Endothelial cell of hepatic sinusoid (primary cell): ENCODE measurements at regions not wholly inside any gene's neighbourhood (a gene's known extent, or its start where the extent isn't known, plus 50 kb on each side); places are given as distances from the start of the nearest gene placed in this dataset.

Experiments
- in situ Hi-C: cut with HindIII; loops from 2 replicates; pipeline ENCODE4 v1.10.0; 2017; ENCODE audit warnings: low sequenced_read_pairs

DNA sequence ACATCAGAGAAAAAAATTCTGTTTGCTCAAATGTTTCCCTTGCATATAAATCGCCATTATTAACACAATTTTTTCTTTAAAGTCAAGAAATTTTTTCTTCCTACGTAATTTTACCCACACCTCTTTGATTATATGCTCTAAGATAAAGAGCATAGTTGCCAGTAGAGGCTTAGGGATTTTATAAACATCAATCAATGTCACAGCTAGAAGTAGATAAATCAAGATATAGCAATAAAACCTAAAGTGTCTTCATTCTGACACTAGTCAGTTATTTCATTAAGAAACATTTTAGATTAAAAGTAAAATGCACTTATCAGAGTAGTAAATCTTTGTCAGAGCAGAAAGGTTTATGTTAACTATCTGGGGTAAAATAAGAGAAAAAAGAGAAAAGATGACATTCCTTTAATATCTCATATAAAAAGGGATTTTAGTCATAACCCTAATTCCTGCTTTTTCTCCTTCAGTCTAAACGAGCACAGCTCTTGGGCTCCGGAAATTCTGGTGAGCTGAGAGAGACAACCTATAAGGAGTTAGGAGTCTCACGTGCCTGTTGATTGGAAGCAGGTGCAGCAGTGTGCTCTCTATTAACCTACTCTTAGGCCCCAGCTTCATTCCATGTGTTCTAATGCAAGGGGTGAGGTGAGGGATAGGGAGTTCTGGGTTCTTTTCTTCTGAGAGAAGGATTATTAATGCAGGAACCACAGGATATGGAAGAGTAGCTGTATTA lies 172.4 kb upstream of the GULP1 start:
- in situ Hi-C loops = no loop called here

DNA sequence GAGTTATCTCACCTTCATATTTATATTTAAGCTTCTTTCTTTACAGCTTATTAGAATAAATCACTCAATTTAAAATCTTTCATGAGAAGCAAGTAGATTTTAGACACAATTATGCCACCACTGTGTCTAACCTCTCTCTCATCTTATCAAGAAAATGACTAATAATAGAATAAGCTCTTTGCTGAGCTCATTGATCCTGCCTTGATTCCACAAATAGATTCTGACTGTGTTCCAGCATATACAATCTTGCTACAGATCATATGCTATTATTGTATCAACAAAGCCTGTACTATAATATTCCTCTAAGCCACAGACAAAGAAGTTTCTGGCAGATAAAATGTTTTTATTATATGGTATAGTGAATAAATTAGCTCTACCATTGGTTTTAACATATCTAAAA lies 168.7 kb upstream of the GULP1 start:
- in situ Hi-C loops = no loop called here

DNA sequence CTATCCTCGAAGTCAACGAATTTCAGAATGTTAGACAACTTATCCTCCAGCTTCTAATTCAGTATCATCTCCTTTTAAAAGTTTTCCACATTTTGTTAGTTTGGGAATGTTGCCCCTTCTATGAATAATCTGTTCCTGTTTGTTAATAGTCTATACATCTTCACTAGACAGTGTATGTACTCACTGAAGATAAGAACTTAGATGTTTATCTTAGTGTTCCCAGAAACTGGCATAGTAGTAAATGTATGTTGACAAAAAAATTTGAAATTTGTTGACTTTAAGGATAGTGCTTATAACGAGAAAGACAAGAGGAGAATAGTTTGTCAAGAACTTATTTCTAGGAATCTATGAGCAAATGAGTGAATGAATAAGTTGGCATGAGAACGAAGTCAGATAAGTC lies 162.0 kb upstream of the GULP1 start:
- in situ Hi-C loops = no loop called here

DNA sequence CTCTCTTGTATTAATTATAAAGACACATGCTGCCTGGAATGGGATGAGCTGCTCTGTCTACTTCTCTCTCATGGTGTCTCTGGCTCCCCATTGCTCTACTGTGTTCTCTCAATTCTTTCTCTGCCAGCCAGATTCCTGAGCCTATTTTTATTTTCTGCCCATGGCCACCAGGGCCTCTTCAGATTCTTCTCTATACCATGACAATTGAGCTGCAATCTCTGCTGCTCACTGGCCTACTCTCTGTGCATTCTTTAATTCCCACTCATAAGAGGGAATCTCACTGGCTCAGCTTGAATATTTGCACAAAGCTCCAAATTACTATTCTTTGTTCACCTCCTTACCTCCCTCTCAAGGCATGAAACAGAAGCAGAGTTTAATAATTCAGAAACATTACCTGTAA lies 161.4 kb upstream of the GULP1 start:
- in situ Hi-C loops = no loop called here

DNA sequence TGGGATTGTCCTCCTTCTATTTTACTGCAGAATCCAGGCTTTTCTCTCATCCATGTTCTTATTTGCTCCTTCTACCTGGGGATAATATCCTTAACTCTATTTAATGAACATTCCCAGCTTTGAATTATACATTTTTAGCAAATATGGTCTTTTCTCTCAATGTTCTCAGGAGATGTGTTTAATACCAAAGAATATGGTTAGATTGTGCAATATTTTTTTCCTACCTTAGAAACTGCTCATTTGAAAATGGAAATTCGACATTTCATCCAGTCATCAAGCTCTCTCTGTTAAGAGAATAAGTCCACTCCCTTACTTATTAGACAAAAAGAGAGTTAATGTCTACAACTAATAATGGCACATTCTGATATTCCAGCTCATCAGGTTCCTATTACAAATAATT lies 160.4 kb upstream of the GULP1 start:
- in situ Hi-C loops = no loop called here

DNA sequence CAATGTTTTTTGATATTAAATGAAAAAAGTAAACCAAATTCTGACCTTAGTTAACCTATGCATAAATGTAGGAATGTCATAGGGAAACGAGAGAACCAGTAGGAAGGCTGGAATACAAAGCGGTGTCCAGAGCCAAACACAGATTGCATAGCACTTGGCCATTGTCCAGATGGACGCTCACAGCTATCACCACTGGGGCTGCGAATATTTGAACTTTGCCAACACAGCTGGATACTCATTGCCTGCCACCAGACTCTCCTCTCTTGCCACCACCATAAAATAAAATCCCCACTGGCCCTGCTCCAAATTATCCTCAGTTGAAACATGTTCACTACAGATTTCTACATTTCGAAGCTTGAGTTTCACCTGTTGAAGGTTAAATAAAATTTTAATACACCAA lies 159.3 kb upstream of the GULP1 start:
- in situ Hi-C loops = no loop called here

DNA sequence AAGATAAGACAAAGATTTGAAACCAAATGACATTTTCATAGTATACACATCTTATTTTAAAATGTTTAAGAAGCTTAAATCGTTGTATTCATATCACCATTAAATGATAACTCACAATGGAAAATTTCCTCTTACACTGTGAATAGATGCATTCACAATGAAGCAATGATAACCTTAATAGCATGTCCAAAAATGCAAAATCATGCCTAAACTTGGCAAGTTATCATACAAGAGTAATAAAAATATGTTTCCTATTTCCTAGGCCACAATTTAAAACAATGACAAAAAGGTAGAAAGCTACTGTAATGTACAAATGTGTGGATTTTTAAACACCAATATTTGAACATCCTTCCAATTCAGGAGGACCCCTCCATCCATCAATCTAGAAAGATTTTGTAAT lies 157.4 kb upstream of the GULP1 start:
- in situ Hi-C loops = no loop called here

DNA sequence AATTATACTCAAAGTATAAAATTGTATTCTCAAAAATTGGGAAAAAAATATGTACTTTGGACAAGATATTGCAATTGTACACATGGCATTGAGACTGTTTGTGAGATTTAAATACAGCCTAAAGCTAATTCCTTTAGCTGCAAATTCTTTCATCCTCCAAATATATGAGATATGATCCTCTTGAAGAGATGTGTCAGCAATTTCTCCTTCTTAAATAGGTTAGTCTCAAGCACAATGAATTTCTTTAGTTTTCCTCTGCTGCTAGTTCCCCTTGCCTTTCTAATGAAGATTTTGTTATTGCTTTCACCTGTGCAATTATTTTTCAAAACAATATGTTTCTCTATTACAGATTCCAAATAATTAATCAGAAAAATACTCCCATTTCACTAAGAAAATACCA lies 153.4 kb upstream of the GULP1 start:
- in situ Hi-C loops = no loop called here

DNA sequence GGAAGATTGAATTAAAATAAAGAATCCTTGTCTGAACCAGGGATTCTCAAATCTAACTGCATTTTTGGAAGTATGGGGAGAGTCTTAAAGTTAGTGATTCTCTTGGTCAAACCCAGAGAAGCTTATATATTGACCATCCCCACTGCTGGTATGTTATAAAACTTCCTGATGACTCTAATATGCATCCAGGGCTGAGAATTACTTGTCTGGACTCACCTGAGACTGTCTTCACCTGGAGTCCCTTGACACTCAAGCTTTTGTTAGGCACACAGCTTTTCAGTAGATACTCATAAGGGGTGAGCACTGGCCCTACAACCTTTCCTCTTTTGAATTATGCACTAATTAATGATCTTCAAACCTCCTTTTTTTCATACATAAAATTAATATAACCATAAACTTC lies 149.6 kb upstream of the GULP1 start:
- in situ Hi-C loops = no loop called here

DNA sequence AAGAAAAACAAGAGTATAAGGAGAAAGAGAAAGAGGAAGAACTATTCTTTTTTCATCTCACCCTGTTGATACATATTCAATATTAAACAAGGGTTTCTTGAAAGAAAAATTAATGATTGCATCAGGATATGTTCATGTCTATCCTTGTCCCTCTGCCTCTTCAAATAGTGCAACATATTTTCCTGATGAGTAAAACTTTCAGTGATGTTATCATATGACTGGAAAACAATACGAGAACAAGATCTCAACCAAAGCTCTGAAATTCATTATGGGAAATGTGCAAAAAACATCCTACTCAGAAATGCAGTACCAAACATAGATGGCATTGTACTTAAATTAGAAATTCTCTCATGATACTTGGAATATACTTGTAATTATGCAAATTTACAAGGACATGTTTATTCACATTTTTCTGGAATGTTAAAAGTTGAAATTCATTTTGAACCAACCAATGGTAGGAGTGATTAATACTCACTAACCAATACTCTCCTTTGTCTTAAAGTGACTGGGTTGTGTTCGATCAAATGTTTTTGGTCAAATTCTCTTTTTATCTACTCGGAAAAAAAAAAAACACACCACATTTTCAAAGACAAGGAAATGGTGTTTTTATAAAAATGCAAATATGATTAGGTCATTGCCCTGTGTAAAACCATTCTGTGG lies 148.9 kb upstream of the GULP1 start:
- in situ Hi-C loops = no loop called here

DNA sequence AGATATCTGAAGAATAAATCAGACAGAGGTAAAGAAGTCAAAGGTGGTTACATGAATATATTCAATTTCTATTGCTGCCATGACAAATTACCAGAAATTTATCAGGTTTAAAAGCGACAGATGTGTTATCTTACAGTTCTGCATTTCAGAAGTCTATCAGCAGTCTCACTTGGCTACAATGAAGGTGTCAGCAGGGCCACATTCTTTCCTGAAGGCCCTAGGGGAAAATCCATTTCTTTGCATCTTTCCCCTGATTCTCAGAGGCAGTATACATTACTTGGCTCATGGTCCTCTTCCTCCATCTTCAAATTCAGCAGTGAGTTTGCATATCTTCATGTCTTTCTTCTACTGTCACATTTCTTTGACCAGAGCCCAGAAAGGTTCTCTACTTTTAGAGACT lies 145.8 kb upstream of the GULP1 start:
- in situ Hi-C loops = no loop called here

DNA sequence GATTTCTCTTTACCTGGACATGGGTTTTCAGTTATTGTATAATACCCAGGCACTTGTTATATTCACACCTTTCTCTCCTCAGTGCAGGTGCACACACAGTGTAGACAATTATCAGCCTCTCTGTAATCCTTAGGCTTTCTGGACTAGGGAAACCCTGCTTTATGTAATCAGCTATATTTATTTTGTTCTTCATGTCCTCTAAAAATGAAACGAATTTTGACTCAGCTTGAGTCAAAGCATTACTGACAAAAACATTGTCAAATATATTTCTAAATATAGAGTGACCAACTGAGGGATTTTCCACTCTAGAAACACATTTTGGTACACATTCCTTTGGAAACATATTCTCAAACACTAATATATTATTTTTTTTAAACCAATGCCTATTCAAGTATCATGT lies 144.8 kb upstream of the GULP1 start:
- in situ Hi-C loops = no loop called here

DNA sequence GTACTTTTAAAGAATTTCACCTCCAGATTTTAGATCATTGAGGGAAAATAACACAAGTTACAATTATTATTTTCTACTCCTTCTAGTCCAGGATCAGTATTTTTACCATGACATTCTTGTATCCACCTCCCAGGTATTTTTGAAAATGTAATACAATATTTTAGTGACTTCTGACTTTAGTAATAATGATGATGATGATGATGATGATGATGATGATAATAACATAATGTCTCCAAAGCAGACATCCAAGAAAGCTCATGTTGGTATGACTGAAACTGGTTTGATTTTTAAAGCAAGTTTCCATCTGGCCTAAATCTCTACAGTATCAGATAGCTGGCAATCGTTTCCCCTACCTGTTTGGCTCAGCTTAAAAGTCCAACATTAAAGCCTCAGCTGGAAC lies 140.0 kb upstream of the GULP1 start:
- in situ Hi-C loops = no loop called here

DNA sequence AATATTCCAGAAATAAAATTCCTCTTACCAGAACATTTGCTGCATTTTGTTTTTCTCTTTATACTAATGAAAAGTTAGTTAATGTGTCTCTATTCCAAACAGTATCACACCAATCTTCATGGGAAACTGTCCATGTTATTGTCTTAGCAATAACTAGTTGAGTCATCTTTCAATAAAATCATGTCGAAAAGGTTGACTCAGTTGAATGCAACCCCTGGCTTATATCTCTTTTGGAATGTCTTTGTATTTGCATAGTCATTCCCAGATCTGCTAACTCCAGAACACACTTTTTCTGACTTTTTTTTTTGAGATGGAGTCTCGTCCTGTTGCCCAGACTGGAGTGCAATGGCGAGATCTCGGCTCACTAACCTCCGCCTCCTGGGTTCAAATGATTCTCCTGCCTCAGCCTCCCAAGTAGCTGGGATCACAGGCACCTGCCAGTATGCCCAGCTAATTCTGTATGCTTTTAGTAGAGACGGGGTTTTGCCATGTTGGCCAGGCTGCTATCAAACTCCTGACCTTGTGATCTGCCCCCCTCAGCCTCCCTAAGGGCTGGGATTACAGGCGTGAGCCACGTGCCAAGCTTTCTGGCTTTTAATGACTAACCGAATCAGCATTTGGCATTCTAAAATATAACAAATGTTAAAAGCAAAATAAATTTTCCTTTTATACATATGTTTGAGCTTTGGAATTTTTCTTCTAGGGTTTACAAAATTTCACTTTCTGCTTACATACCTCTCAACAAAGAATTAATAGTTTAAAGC lies 133.2 kb upstream of the GULP1 start:
- in situ Hi-C loops = no loop called here

DNA sequence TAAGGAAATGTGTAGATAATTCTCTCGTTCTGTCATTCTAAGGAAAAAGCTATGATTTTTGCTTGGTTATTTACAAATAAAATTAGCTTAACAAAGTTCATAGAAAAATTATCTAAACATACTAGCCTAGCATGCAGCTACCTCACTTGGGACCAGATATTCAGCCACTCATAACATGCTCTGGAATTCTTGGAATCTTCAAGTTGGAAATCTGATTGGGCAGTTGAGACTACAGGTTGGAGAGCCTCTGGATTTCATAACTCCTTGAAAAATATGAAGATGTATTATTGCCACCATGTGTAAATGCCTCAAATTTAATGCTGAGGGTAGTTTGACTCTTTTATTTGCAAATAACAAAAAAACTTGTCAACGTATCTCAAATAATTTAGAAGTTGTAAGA lies 132.2 kb upstream of the GULP1 start:
- in situ Hi-C loops = no loop called here

DNA sequence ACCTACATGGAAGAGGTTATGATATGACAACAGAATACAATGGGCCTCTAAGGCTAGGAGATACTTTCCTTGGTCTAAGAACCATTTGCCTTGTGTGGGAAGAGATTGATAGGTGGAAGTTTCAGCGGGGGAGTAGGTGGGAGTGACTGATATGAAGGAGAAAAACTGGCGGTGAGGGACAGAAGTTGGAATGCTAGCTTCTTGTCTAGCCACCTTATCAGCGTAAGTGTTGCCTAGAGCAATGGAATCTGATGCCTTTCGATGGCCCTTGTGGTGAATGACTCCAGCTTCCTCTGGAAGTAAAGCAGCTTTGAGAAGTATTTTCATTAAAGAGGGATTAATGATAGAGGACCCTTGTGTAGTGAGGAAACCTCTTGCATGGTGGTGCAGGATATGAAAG lies 121.3 kb upstream of the GULP1 start:
- in situ Hi-C loops = no loop called here

DNA sequence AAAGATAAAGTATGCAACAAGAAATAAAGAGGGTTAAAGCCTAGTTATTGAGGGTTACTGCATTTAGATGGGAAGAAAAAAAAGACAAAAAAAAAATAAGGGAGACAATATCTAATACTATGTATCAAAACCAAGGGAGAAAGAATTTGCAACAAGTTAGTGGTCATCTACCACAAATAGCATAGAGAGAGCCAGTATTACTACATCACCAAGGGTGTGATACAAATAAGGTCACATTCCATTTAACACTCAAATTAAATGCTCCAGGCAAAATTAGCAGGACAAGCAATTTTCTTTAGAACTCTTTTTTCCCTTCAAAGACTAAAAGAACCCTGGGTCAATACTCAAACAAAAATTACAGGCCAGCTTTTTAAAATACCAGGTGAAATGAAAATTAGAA lies 115.1 kb upstream of the GULP1 start:
- in situ Hi-C loops = no loop called here

DNA sequence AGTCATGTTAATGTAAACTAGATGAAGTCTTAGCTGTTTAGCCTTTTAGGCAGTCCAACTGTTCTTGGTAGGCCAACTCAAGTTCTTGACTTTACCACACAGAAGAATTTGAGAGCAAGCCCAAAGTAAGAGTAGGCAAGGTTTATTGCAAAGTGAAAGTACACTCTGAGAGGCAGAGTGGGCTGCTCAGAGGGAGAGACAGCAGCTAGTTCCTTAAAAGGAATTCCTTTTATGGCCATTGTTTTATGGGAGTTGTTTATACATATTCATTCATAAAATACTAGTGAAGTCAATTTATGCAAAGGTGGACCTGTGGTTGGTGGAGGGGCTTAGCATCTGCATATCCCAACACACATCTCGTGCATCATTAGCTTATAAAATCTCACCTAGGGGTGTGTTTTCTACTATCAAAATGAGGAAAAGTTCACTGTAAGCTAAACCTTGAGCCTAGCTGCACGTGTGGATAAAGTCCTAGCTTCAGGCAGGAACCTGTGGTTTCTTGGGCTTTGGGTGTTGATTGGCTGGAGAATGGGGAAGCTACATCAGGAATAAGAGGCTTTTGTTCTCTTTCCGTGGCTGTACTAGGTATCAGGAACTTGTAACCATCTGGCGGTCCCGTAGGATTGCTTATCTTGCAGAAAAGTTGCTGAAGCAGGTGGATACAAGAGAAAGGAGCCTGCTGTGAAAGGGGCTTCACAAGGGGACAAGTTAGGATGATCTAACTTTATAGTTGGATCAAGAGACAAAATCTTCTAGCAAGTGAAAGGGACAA lies 110.4 kb upstream of the GULP1 start:
- in situ Hi-C loops = no loop called here

DNA sequence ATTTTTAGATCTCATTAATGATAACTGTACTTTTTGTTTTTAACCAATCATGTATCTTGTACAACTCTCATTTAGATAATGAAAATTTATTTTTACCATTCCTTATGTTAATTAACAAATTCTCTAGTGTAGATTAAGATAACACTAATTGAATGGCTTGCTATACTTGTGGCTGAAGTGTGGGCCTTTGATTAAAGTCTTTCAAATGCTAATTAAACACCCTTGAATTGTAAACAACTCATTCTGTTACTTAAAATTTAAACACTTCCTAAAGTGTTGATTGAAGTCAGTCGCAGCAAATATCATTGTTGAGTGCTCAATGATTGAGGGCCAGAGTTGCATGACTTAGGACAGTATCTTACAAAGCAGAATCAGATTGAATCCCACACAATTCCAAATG lies 109.8 kb upstream of the GULP1 start:
- in situ Hi-C loops = no loop called here

DNA sequence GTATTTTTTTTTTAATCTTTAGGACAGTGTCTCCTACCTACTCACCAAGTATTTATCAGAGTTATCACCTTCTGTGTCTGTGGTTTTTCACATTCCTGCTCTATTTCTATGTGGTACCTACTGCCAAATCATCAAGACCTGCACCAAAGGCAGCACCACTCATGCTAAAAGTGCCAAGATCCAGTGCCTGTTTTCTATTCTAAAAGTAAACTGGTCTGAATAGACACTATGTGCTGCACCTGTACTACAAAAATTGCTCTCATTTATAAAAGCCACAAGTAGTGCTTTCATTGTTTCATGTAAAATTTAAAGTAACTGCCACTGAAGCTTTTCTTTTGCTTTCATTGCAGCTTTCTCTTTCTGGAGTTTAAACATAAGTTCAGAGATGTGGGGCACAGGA lies 103.9 kb upstream of the GULP1 start:
- in situ Hi-C loops = no loop called here

DNA sequence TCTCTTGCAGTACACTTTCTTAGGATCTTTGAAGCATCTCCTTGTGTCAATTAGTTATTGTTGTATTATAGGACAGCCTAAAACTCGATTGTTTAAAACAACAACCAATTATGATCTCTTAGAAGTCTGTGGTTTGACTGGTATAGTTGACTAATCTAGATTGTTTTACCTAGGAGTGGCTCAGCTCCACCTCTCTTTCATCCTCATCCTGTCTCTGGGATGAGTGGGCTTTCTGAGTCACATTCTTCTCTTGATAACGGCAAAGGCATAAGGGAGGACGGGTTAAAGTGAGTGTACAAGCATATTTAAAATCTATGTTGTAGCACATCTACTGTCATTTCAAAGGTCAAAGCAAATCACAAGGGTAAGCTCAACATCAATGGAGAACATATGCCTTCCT lies 102.3 kb upstream of the GULP1 start:
- in situ Hi-C loops = no loop called here
